Renal cortex interstitium (tissue), 11 donors: ENCODE measurements at regions not wholly inside any gene's neighbourhood (a gene's known extent, or its start where the extent isn't known, plus 50 kb on each side); places are given as distances from the start of the nearest gene placed in this dataset.

Experiments
- DNase-seq, 11 donors: peaks; one replicate each; pipeline ENCODE4 v3.0.0-alpha.2; 2013; ENCODE audit warnings: low read depth in 9 of 11, low spot score in 4 of 11; ENCODE audit errors: extremely low read depth in 1 of 11

DNA sequence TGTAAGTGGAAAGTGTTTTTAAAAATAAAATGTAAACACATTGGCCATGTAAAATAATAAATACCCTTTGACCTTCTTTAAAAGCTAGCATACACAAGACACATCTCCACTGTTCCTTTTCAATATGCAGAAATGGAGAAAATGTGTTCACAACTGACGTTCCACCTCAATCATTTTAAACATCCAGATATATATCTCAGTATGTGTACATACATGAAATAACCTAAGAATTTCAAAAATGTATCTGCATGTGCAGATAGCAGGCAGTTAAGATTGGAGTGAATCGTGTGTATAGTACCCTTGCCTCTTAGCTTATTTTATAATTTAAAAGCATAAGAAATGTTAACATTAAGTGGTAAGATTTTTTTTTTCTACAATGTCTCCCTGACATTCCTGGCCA lies 406.2 kb upstream of the FLRT2 start:
- DNase-seq = no peak

DNA sequence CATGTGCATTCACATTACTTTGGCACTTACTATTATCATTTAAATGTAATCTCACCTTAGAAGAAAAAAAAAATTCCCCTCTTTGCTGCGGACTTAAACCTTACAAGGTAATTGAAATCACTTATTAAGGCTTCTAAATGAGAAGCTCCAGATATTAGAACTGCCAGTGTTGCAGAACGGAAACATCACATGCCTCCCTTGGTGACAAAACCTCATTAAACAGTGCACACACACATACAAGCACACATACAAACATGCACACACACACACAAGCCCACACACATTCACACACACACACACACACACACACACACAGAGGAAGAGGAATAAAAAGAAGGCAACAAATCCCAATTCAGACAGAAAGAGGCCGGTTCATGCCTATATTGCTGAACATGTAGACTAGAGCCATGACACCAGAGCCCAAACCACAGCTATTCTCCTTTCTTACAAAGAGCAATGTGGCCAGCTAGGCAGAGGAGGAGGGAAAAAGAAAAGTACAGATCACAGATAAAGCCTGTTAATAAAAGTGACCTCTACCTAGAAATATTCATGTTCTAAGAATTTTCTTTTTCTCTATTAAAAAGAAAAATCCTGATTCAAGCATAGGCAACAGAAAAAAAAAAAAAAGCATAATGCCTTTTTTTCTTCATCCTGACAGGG lies 405.2 kb upstream of the FLRT2 start:
- no peak for DNase-seq

- no peak for DNase-seq
Measured at GRCh38 chr14:85125291-85125670, 404.7 kb upstream of the FLRT2 start.

- DNase-seq = no peak
Measured at GRCh38 chr14:85129921-85130320, 400.0 kb upstream of the FLRT2 start.

DNA sequence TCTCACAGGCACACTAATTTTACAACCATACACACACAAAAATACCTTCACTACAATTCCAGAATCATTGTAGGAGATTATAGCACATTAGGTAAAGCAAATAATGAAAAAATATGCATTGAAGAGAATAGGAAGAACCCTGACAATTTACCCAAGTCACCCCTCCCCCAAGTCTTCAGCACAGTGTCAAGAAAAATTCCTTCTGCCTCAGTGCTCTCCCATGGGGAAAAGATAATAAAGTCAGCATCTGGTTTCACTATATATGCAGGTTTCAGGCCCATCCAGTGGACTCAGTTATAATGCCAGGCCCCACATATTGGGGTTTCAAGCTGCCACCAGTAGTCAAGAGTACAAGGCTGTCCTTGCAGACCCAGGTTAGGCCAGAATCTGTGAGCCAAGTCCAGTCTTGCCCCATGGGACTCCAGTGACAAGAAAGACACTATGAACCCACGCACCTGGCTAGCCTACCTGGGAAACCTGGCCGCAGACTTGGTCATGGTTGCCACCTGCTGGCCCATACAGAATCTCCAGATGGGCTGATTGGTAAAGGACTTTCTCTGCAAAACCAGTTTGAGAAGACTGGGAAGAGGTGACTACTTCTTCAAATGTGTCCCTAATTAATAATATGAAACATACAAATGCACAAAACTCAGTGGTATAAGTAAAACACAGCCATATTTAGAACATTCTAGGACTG lies 398.6 kb upstream of the FLRT2 start:
- DNase-seq = no peak

DNA sequence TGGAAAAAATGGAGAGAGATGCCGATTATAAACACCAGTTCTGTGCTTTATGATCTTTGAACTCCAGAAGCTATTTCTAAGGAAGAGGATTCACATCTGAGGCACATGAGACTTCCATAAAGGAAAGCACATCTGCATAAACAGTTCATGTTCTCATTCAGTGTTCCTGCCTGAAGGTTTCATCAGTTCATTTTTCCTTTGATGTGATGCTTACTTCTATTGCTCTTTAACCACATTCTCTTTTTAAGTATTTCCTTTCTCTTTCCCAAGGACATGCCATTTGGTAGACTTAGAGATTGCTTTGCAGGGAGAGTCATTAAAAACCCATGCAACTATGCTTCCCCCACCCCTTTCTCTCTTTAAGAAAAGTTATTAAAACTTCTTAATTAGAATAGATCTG lies 387.0 kb upstream of the FLRT2 start:
- no peak for DNase-seq

- DNase-seq = no peak
Measured at GRCh38 chr14:85146779-85147178, 383.2 kb upstream of the FLRT2 start.

DNA sequence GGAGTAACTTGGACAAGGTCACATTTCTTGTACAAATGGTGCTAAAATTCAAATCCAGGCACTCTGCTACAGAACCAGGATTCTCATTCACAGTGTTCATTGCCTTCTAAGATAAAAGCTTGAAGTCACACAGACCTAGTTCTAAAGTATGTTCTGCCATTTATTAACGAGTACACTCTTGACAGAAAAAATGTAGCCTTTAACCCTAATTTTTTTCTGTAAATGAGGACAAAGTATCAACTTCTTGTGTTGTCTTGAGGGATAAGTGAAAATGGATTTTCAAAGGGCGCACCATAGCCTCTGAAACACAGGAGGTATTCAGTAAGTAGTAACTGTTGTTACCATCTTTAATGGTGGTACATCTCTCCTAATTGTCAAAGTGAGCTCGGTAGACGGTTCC lies 379.8 kb upstream of the FLRT2 start:
- no peak for DNase-seq

DNA sequence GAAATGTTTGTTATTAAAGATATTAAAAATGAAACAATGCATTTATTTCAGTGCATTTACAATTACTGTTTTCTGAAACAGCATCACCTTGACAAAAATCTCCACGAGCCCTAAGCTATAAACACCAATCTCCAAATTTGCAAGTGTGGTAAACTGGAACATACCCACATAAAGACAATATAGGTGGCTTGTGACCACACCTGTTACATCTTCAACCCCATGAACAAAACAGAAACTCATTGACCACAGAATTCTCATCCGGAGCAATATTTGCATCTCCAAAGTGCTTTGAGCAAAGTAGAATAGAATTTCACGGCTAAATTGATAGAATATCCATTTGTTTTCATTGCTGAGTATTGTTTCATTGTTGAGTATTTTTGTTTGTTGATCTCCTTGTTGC lies 375.2 kb upstream of the FLRT2 start:
- no peak for DNase-seq

DNA sequence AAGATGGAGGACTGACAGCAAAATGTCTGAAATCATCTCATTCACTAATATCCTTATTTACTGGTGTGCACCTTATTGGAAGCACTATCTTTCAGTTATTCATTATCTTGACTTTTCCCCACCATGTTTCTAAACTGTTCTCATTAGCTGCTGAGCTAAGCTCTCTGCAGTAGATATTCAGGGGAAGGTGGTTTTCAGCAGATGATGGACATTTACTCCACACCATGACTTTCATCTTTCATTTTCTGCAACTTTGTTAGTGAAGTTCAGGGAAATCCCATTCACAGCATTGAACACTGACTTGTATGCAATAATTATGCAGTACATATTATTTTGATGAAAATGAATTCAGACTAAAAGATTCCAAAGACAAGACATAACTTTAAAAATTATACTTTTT lies 373.6 kb upstream of the FLRT2 start:
- DNase-seq = no peak

DNA sequence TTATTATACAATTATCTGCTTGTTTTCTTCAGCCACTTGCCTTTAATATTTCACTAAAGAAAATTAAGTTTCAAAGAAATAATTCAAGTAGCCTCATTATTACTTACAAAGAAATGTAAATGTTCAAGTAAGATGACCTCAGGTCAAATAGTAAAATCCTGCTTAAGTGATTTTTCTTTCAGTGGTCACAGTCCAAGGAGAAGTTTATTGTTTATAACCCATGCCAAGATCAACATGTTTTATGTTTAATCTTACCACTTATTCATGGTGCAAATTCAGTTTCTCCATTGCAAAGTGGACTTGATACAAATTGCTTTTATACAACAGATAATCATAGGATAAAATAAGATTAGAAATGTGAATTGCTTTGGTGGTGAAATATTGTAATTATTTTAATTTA lies 370.2 kb upstream of the FLRT2 start:
- DNase-seq = no peak

DNA sequence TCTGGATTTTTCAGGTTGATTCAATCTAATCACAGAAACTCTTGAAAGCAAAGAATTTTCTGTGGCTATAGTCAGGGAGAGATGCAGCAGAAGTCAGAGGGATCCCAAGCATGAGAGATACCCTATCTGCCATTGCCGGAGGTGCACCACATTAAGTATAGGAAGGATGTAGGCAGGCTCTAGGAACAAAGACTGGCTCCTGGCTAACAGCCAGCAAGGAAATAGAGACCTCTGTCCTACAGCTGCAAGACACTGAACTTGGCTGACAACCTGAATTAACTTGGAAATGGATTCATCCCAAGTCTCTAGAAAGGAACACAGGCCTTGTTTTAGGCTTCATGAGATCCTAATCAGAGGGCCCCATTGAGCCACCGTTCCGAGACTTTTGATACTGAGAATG lies 364.9 kb upstream of the FLRT2 start:
- no peak for DNase-seq

DNA sequence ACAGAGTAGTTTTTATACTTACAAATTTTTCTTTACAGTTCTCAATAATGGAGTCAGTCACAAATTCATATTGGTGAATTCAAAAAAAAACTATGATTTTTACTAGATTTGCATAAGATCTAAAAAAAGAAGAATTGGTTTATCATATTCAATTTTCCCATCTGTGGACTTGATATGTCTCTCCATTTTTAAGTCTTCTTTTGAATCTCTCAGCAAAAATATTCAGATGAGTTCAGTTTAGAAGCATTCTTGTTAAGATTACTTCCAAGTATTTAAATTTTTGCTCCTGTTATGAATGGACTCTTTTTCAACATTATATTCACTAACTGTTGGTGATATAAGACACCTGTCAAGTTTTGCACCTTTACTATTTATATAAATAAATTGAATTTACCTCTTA lies 360.6 kb upstream of the FLRT2 start:
- no peak for DNase-seq

- no peak for DNase-seq
Measured at GRCh38 chr14:85172290-85172689, 357.7 kb upstream of the FLRT2 start.

DNA sequence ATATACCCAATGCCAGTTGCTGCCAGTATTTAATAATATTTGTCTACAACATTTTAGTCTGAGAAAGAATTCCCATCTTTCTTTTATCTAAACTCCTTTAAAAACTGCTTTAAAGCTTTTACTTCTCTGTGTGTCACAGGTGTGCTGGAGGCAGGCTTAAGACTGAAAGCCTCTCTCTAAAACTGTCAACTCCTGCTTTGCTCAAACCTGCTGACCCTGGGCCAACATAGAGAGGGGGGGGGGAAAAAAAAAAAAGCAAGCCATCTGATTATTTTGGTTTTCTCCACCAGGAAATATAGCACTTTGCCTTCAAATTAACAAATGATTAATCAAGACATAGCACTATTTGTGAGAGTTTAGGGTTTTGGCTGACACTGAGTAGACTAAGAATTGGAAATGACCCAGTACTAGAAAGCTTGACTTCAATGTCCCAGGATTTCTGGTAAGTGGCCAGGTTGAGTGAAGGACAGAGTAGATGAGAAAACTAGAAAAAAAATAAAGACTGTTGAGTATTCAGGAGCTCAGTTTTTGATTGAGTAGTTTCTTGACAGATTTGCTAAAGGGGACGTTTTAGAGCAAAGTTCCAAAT lies 357.0 kb upstream of the FLRT2 start:
- DNase-seq = no peak

GRCh38 chr14:85175556-85175955 lies 354.4 kb upstream of the FLRT2 start:
- DNase-seq = no peak

DNA sequence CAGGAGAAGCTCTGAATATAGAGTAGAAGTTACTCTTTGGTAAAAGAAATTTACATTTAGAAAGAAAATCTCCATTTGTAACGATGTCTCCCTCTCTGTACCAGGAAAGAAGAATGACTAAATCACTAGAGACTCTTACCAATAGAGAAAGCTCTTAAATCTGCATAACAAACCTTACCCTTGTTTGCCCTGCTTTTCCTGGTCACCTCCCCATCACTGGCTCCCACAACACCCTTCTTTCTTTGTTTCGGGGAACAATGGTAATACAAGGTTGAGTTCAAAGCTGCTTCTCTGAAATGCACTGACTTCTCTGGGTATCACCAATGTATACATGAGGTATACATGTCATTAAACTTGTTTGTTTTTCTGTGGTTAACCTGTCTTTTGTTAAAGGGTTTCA lies 351.1 kb upstream of the FLRT2 start:
- DNase-seq = no peak

- no peak for DNase-seq
Measured at GRCh38 chr14:85180876-85181275, 349.1 kb upstream of the FLRT2 start.

DNA sequence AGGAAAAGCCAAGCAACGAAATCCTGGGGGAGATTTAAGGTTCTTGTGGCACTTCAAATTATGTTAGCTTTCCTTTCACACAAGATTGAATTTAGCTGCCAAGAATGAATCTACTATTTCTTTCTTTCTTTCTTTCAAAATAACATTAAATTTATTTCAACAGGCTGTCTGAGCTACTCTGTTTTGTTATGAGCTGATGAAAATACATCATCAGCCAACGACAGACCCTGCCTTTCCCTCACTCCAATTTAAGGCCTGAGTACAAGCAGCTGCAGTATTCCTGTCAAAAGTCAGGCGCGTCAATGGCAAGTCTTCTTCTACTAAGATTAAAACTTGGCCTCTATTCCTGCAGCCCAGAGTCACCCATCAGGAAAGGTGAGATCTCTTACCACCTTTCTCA lies 347.7 kb upstream of the FLRT2 start:
- DNase-seq = no peak

- DNase-seq = no peak
Measured at GRCh38 chr14:85186082-85186481, 343.9 kb upstream of the FLRT2 start.

DNA sequence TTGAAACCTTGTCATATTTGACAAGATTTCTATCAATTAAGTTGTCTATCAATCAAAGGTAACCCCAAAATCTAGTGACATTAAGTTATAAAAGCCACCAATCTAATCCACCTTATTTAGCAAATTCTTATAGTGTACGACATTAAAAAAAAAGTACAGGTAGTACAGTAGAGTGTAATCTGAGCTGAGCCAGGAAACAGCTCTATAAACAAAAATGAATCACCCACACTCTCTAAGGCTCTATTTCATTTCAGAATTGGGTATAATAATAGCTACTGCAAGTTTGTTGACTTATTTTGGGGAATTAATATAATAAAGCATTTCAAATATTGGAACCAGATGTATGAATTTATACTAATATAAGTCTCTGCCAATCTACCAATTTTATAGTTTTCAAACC lies 342.4 kb upstream of the FLRT2 start:
- DNase-seq = no peak
